ENCODE measurements at regions not wholly inside any gene's neighbourhood (a gene's known extent, or its start where the extent isn't known, plus 50 kb on each side); places are given as distances from the start of the nearest gene placed in this dataset.
"Not testable (repeated sequence)": the region's sequence is repeated elsewhere in the genome, so short reads cannot be mapped to it uniquely, and the experiment has no call there.

DNA sequence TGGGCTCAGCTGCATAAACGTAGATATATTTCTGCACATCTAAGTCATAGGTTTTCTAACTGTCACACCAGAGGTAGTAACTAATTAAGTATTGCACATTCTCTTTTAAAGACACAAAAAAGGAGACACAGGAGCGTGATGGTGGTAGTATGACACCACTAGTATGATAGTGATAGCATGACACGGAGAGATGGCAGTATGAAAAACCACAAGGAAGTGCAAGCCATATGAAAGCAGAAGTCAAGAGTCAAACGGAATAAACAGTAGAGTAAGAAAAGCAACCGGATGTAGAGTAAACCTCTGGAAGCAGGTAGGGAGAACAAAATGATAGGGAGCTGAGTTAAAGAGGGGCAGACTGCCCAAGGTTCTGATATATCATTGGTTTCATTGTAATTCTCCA lies 382.2 kb upstream of the INTU start:
- H3K4me3 ChIP-seq (ENCODE audit: low read length): no peak overlapping the region
- DNase-seq (ENCODE audit: low read depth): no peak
- TF ChIP-seq, protein P1, sequence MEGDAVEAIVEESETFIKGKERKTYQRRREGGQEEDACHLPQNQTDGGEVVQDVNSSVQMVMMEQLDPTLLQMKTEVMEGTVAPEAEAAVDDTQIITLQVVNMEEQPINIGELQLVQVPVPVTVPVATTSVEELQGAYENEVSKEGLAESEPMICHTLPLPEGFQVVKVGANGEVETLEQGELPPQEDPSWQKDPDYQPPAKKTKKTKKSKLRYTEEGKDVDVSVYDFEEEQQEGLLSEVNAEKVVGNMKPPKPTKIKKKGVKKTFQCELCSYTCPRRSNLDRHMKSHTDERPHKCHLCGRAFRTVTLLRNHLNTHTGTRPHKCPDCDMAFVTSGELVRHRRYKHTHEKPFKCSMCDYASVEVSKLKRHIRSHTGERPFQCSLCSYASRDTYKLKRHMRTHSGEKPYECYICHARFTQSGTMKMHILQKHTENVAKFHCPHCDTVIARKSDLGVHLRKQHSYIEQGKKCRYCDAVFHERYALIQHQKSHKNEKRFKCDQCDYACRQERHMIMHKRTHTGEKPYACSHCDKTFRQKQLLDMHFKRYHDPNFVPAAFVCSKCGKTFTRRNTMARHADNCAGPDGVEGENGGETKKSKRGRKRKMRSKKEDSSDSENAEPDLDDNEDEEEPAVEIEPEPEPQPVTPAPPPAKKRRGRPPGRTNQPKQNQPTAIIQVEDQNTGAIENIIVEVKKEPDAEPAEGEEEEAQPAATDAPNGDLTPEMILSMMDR (conservative IDR thresholded peaks at IDR 0.05; ENCODE audit: low read length): no peak

DNA sequence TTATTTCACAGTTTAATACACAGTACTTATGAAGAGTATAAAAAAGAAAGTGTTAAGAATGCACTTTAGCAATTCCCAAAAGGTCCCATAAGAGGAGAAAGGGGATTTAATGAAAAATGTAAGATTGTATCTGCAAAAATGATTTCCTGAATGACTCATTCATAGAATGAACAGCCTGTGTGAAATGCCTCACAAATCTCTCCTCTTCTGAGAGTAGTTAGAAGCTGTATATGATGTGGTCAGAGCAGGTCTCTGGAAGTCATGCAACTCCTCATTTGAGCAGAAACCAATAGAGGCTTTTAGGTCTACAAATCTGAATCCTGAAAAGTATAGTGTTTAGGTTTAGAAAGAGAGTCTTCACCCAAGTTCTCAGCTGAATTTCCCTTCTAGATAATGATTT lies 381.3 kb upstream of the INTU start:
- peak; percentile 54 for DNase-seq (ENCODE audit: low read depth)
- H3K4me3 ChIP-seq (ENCODE audit: low read length): no peak overlapping the region
- TF ChIP-seq, protein P1 (conservative IDR thresholded peaks at IDR 0.05; ENCODE audit: low read length): no peak

DNA sequence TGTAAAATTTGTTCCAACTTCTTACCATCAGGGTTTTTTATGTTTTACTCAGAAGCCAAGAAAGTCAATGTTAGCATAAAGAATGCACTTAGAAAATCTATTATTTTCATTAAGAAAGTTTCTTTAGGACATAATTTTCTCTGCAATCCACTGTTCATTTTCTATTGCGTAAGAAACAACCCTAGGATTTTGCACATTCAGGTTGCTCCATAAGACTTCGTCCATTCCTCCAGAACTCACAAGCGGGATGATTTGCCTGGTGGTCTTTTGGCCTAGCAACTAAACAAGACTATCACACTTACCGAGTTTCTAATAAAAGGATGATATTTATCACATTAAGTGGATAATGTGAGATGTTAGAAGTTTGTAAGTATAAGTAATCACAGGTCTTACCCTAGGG lies 376.3 kb upstream of the INTU start:
- no peak for DNase-seq (ENCODE audit: low read depth)
- H3K4me3 ChIP-seq (ENCODE audit: low read length): no peak overlapping the region
- TF ChIP-seq, protein P1 (conservative IDR thresholded peaks at IDR 0.05; ENCODE audit: low read length): no peak

DNA sequence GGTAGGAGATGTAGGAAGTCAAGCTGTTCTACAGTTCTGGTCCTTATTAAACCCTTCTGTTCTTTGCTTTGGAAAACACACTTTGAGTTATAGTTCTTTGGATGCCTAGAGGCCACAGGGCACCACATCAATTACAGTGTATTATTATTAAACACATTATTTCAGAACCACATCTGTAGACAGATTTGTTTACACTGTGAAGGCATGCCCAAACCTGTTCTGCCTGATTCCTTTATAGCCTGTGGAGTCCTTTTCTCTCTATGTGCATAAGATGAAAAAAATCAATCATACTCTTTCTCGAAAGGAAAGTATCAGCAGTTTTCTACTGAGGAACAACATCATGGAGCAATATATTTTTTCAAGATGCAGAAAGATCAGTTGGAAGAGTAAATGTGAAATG lies 371.3 kb upstream of the INTU start:
- peak; percentile 18 for DNase-seq (ENCODE audit: low read depth)
- H3K4me3 ChIP-seq (ENCODE audit: low read length): no peak overlapping the region
- TF ChIP-seq, protein P1 (conservative IDR thresholded peaks at IDR 0.05; ENCODE audit: low read length): no peak

DNA sequence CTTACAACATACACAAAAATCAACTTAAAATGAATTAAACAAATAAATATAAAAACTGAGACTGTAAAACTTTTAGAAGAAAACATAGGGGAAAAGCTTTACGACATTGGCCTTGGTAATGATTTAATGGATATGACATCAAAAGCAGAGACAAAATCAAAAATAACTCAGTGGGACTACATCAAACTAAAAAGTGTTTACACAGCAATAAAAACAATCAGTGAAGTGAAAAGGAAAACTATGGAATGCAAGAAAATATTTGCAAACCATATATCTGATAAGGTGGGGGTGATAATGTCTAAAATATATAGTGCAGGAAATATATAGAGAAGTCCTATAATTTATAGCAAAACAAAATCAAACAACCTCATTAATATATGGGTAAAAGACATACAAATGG lies 364.4 kb upstream of the INTU start:
- H3K4me3 ChIP-seq (ENCODE audit: low read length): no peak overlapping the region
- no peak for DNase-seq (ENCODE audit: low read depth)
- TF ChIP-seq, protein P1 (conservative IDR thresholded peaks at IDR 0.05; ENCODE audit: low read length): no peak

DNA sequence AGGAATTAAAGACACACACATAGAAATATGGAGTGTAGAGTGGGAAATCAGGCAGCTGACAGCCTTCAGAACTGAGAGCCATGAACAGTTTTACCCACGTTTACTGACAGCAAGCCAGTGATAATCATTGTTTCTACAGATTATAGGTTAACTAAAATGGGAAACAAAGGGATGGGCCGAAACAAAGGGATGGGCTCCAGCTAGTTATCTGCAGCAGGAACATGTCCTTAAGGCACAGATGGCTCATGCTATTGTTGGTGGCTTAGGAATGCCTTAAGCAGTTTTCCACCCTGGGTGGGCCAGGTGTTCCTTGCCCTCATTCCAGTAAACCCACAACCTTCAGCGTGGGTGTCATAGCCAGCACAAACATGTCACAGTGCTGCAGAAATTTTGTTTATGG lies 355.7 kb upstream of the INTU start:
- not testable (repeated sequence) for DNase-seq (ENCODE audit: low read depth); H3K4me3 ChIP-seq (ENCODE audit: low read length)

DNA sequence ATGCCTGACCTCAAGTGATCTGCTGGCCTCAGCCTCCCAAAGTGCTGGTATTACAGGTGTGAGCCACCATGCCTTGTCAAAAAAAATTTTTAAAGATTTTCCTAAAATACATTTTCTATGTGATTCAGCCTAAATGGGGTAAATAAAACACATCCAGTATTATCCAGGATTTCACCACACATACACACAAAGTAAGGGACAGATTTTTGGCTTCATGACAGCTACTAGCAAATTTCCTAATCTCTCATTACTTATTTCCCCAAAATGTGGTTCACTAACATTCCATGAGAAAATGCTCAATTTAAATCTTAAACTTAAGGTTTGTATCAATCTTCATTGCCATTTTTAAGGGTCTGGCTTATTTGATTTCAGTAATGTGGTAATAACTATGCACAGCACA lies 348.5 kb upstream of the INTU start:
- TF ChIP-seq, protein P1 (conservative IDR thresholded peaks at IDR 0.05; ENCODE audit: low read length): no peak
- peak; percentile 51 for DNase-seq (ENCODE audit: low read depth)
- no peak overlapping the region for H3K4me3 ChIP-seq (ENCODE audit: low read length)

DNA sequence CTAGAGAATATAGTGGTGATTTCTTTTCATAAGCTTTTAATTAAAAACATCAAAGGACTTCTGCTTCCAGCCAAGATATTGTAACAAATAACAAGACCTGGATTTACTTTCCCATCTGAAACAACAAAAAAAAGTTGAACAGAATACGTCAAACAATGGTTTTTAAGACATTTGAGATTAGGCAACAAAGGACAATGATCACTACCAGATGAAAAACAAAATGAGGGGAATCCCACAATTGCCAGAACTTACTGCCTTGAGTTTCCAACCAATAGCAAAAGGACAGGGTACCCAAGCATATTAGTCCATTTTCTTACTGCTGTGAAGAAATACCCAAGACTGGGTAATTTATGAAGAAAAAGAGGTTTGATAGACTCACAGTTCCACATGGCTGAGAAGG lies 341.4 kb upstream of the INTU start:
- TF ChIP-seq, protein P1 (conservative IDR thresholded peaks at IDR 0.05; ENCODE audit: low read length): no peak
- H3K4me3 ChIP-seq (ENCODE audit: low read length): no peak overlapping the region
- DNase-seq (ENCODE audit: low read depth): peak; percentile 50
